Loucy (cell line): ENCODE measurements at regions not wholly inside any gene's neighbourhood (a gene's known extent, or its start where the extent isn't known, plus 50 kb on each side); places are given as distances from the start of the nearest gene placed in this dataset.
"Not testable (repeated sequence)": the region's sequence is repeated elsewhere in the genome, so short reads cannot be mapped to it uniquely, and the experiment has no call there.

Source experiments
- CTCF ChIP-seq: fragments of 200-600 bp; sonication (generic); conservative IDR thresholded peaks from 2 replicates; pipeline ENCODE4 v1.5.1; 2014; ENCODE audit warnings: mild to moderate bottlenecking, antibody characterized with exemption, low read length
- EZH2phosphoT487 ChIP-seq: fragments of 200-600 bp; IDR thresholded peaks from 2 replicates; pipeline ENCODE4 v1.6.1; 2018; ENCODE audit warnings: antibody characterized with exemption, mild to moderate bottlenecking, moderate library complexity, borderline replicate concordance

DNA sequence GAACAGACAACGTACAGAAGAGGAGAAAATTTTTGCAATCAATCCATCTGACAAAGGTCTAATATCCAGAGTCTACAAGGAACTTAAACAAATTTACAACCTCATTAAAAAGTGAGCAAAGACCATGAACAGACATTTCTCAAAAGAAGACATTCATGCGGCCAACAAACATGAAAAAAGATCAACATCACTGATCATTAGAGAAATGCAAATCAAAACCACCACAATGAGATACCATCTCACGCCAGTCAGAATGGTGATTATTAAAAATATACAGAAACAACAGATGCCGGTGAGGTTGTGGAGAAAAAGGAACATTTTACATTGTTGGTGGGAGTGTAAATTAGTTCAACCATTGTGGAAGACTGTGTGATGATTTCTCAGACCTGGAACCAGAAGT lies 149.0 kb upstream of the OLIG3 start:
- not testable (repeated sequence) for TF ChIP-seq CTCF, EZH2phosphoT487
